ENCODE measurements at regions not wholly inside any gene's neighbourhood (a gene's known extent, or its start where the extent isn't known, plus 50 kb on each side); places are given as distances from the start of the nearest gene placed in this dataset.

DNA sequence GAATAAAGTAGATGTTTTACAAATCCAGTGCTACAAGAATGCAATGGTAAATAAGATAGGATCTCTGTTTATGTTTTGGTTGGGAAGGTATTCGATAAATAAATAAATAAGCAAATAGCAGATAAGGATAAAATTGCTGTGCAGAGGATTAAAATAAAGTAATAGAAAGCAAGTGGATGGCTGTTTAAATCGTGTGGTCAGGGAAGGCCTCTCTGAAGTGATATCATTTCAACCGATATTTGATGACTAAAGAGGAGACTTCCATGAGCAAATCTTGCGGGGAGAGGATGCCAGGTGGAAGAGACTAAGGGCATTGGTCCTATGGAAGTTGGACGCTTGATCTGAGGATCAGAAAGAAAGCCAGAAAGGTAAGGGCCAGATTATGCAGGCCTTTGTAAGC is 92.0 kb upstream of the CCN2 start:
- CTCF ChIA-PET: no interaction called here
- no peaks in the 10 kb centered on the region for H3F3A ChIP-seq (replicated peaks; ENCODE audit: insufficient read depth)
- no peaks in the 10 kb centered on the region for H4K20me1 ChIP-seq (ENCODE audit: insufficient read depth)
- H3K9me2 ChIP-seq: no peaks in the 10 kb centered on the region
- WGBS (ENCODE audit: low lambda C conversion rate): 25% methylated on average over 5 of the region's 5 CpGs
- DNase-seq: no peak
- TF ChIP-seq SIN3A (IDR thresholded peaks at IDR 0.05; ENCODE audit: borderline replicate concordance, low read depth, low read length) (no peak), RAD21 (IDR thresholded peaks at IDR 0.05; ENCODE audit: low read length) (no peak), JUND (IDR thresholded peaks at IDR 0.05) (no peak), CHD2 (IDR thresholded peaks at IDR 0.05; ENCODE audit: low read length, partially characterized antibody) (no peak), TEAD4 (IDR thresholded peaks at IDR 0.05; ENCODE audit: borderline replicate concordance, insufficient read depth) (no peak), USF2 (IDR thresholded peaks at IDR 0.05; ENCODE audit: borderline replicate concordance, low read depth, low read length) (no peak), RXRA (IDR thresholded peaks at IDR 0.05; ENCODE audit: borderline replicate concordance, low read depth) (no peak), GATA2 (CRISPR knock-in tag; IDR thresholded peaks at IDR 0.05) (no peak), MEF2A (IDR thresholded peaks at IDR 0.05; ENCODE audit: borderline replicate concordance, low read depth) (no peak), MAX (IDR thresholded peaks at IDR 0.05; ENCODE audit: low read depth) (no peak), FOXM1 (IDR thresholded peaks at IDR 0.05; ENCODE audit: low read depth) (no peak), NRF1 (IDR thresholded peaks at IDR 0.05; ENCODE audit: low read depth, low read length) (no peak), FOSL2 (IDR thresholded peaks at IDR 0.05; ENCODE audit: borderline replicate concordance, low read depth) (no peak), GABPA (IDR thresholded peaks at IDR 0.05; ENCODE audit: low read depth) (no peak), YY1 (IDR thresholded peaks at IDR 0.05; ENCODE audit: low read depth) (no peak), EP300 (IDR thresholded peaks at IDR 0.05; ENCODE audit: borderline replicate concordance in 1 of 2, low read depth in 1 of 2, low read length in 1 of 2) (no peak), CTCF (IDR thresholded peaks at IDR 0.05) (no peak)
- TF ChIP-seq, protein P1, sequence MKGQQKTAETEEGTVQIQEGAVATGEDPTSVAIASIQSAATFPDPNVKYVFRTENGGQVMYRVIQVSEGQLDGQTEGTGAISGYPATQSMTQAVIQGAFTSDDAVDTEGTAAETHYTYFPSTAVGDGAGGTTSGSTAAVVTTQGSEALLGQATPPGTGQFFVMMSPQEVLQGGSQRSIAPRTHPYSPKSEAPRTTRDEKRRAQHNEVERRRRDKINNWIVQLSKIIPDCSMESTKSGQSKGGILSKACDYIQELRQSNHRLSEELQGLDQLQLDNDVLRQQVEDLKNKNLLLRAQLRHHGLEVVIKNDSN (IDR thresholded peaks at IDR 0.05; ENCODE audit: borderline replicate concordance, low read depth): no peak
- TF ChIP-seq, protein P2, sequence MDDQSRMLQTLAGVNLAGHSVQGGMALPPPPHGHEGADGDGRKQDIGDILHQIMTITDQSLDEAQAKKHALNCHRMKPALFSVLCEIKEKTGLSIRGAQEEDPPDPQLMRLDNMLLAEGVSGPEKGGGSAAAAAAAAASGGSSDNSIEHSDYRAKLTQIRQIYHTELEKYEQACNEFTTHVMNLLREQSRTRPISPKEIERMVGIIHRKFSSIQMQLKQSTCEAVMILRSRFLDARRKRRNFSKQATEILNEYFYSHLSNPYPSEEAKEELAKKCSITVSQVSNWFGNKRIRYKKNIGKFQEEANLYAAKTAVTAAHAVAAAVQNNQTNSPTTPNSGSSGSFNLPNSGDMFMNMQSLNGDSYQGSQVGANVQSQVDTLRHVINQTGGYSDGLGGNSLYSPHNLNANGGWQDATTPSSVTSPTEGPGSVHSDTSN (IDR thresholded peaks at IDR 0.05): no peak
- POLR2A ChIA-PET: no interaction called here
- H3K9ac ChIP-seq: no peak overlapping the region
- no peaks in the 10 kb centered on the region for H3K4me1 ChIP-seq (ENCODE audit: control insufficient read depth in 1 of 2, insufficient read depth in 2 of 2, low read depth in 1 of 2, low read length in 1 of 2)
- H3K4me3 ChIP-seq (ENCODE audit: low read depth in 2 of 2, low read length in 1 of 2): no peak overlapping the region
- no peak overlapping the region for H3K27ac ChIP-seq (ENCODE audit: low read depth in 2 of 2, low read length in 1 of 2)
- H3K27me3 ChIP-seq (ENCODE audit: insufficient read depth): no peaks in the 10 kb centered on the region
- H3K79me2 ChIP-seq (ENCODE audit: insufficient read depth): no peaks in the 10 kb centered on the region
- H3K9me3 ChIP-seq: no peaks in the 10 kb centered on the region
- no peaks in the 10 kb centered on the region for H3K36me3 ChIP-seq (replicated peaks in 1 of 2; ENCODE audit: control insufficient read depth in 1 of 2, insufficient read depth in 2 of 2, low read length in 1 of 2)
- no peak overlapping the region for H2AFZ ChIP-seq (ENCODE audit: low read depth)
- no peak overlapping the region for H3K4me2 ChIP-seq

Data from SK-N-SH (cell line).